GM18870 (cell line): ENCODE measurements at regions not wholly inside any gene's neighbourhood (a gene's known extent, or its start where the extent isn't known, plus 50 kb on each side); places are given as distances from the start of the nearest gene placed in this dataset.
"Not testable (repeated sequence)": the region's sequence is repeated elsewhere in the genome, so short reads cannot be mapped to it uniquely, and the experiment has no call there.

Experiments
- ATAC-seq: cut with Tn5 transposase; IDR thresholded peaks from one replicate; pipeline ENCODE4 v1.9.1; 2021; ENCODE audit warnings: moderate library complexity; ENCODE audit not compliant: unreplicated experiment

DNA sequence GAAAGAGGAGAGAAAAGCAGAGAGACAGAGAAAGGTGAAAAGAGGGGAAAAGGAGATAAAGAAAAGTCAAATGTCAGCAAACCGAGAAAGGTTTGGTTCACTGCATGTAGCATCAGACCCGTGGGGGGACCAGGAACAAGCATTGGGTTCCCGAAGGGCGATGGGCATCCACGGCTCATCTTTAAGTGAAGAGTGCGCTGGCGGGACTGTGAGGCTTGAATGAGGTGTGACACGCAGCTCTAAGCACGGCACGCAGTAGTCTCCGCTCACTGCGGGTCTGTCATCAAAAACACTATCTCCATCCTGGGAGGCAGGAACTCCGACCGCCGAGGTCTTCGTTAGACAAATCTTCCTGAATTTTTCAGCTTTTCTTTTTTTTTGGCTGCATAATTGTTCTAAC, 173.4 kb upstream of the PFKP start:
- no peak for ATAC-seq

DNA sequence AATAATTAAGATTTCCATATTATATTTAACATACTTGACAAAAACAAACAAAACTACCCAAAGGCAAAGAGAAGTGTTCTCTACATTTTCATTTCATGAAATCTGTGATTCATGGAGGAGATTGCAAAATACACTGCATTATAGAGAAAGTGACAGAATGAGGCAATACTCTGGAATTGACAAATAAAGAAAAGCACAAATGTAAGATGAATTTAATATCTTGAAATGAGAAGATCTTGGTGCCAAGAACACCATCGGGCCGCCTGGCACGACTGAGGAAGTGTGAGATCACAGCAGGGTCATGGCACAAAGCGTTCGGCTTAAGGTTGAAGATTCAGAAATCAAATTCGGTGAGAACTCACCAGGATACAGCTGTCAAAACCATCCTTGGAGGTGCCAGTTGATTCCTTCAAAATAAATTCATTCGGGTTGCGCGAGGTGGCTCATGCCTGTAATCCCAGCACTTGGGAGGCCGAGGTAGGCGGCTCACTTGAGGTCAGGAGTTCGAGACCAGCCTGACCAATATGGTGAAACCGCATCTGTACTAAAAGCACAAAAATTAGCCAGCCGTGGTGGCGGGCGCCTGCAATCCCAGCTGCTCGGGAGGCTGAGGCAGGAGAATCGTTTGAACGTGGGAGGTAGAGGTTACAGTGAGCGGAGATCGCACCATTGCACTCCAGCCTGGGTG, 174.0 kb upstream of the PFKP start:
- ATAC-seq = no peak

DNA sequence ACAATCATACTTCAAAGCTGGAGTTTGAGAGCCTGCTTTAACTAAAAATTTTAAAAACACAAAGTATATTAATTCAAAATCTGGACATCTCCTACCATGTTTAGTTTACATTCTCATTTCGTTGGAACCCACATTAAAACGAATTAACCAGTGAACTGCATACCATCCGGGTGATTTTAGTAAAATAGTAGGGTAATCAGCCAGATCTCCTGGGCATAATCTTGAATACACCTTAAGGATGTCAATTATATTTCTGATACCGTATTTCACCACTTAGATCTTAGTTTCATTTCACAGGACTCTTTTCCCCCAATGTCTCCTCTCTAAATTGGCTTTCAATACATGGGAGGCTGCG, 175.6 kb upstream of the PFKP start:
- no peak for ATAC-seq

DNA sequence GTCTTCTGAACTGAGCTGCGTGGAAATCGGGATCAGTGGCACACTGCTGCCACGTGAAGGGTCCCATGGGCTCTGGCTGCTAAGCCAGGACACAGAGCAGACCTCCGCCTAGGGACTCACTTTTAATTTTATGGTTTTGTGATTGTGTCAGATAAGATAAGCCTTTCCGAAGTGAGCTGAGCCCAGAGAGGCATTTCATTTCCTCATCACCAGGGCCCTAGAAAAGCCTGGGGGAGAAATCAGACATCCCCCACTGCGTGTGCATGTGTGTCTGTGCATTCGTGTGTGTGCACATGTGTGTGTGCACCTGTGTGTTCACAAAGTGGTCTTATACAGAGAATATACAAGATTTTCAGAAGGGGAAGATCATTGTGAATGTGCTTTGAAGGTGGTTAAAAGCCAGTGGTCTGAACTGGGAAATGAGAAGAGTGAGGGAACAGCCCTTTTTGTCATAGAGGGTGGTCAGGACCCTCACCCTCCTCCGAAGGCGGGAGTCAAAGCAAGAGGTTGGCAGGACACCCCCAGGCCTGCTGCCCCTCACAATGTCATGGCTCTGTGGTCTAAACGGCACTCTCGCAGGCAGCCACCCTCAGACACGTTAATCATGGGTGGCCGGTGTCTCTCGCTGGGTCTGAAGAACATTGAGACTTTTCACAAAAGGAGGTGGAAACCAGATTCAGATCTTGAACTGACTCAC, 176.1 kb upstream of the PFKP start:
- ATAC-seq = no peak

GRCh38 chr10:2890093-2890492, 177.3 kb upstream of the PFKP start:
- ATAC-seq = no peak

GRCh38 chr10:2888403-2889004, 178.8 kb upstream of the PFKP start:
- no peak for ATAC-seq

GRCh38 chr10:2887391-2888070, 179.8 kb upstream of the PFKP start:
- ATAC-seq = no peak

GRCh38 chr10:2886662-2887061, 180.7 kb upstream of the PFKP start:
- ATAC-seq = no peak

- no peak for ATAC-seq
These were observed 181.8 kb upstream of the PFKP start for GRCh38 chr10:2885288-2886278.

DNA sequence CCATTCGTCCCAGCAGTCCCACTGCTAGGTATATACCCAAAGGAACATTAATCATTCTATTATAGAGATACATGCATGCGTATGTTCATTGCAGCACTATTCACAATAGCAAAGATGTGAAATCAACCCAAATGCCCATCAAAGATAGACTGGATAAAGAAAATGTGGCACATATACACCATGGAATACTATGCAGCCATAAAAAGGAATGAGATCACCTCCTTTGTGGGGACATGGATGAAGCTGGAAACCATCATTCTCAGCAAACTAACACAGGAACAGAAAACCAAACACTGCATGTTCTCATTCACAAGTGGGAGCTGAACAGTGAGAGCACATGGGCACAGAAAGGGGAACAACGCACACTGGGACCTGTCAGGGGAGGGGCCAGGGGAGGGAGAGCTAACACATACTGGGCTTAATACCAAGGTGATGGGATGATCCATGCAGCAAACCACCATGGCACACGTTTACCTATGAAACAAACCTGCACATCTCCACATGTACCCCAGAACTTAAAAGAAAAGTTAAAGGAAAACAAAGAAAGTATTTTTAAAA, 183.3 kb upstream of the PFKP start:
- ATAC-seq = not testable (repeated sequence)

DNA sequence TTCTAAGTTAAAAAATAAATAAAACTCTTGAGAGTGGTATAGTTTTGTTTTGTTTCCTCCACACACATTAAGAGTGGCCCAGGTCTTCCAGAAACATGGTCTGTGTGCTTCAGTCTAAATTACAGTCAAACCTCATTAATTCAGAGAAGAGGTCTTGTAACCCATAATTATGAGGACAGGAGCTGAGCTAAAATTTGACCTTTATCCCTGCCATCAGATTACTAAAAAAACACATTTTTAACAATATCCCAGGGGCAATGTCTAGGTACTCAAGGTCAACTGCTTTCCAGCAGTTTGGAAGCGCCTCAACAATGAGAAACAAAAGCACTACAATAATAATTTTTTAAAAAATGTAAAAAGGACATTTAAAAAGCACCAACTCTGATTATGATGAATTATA, 184.1 kb upstream of the PFKP start:
- ATAC-seq = no peak

DNA sequence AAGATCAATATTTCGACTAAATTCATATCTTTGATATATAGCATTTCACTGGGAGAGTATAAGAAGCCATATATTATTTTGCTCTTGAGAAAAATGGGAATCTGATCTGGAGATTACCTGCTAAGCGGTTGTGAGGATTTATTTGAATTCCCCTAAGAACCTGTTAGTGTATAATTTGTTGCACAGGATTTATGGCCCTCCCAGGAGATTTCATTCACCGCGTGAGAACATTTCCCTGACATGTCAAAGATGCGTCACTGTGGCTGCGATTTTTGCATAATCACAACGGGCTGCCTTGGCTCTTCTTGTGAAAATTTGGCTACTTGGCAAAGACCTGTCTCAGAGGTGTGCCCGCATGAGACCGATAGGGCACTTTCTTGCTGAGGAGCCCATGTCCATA, 184.7 kb upstream of the PFKP start:
- no peak for ATAC-seq

GRCh38 chr10:2881720-2882620, 185.4 kb upstream of the PFKP start:
- ATAC-seq = no peak

DNA sequence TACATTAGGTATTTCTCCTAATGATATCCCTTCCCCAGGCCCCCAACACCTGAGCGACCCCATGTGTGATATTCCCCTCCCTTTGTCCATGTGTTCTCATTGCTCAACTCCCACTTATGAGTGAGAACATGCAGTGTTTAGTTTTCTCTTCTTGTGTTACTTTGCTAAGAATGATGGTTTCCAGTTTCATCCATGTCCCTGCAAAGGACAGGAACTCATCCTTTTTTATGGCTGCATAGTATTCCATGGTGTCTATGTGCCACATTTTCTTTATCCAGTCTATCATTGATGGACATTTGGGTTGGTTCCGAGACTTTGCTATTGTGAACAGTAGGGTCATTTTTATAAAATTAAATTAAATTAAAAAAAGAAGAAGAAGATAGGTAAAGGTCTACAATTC, 187.3 kb upstream of the PFKP start:
- not testable (repeated sequence) for ATAC-seq

DNA sequence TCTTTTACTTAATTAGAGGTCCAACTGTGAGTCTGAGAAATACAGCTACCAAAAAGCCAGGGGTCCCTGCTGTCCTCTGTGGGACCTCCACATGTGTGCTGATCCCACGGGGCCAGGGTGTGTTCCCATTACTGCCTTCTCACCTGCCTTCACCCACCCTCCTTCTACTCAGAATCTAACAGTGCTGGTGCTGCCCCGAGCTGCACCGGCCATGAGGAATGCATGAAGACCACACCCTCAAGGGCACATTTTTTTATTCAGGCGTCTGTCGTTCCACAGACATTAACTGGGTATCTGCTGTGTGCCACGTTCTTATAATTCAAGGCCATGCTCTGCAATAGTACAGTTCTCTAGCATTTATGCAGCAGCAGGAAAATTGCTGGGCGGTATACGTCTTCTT, 188.5 kb upstream of the PFKP start:
- ATAC-seq = no peak

GRCh38 chr10:2876032-2876431, 191.3 kb upstream of the PFKP start:
- no peak for ATAC-seq

DNA sequence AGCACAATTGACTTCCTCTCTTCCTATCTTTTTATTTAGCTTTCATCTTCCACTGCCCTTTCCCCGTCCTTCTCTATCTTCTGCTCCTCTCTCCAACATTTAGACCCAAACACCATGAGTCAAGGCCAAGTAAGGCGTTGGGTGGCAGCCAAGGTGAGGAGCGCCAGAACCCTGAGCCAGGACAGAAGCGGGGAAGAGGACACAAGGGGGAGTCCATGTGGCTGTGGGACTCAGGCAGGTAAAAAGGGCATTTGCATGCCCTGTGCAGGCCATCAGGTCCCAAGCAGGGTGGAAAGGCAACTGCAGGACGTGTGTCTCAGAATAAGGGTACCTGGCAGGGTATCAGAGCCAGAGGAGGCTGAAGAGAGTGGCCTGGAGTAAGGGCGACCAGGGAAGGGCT, 192.4 kb upstream of the PFKP start:
- ATAC-seq = no peak

GRCh38 chr10:2873769-2874168, 193.6 kb upstream of the PFKP start:
- no peak for ATAC-seq

DNA sequence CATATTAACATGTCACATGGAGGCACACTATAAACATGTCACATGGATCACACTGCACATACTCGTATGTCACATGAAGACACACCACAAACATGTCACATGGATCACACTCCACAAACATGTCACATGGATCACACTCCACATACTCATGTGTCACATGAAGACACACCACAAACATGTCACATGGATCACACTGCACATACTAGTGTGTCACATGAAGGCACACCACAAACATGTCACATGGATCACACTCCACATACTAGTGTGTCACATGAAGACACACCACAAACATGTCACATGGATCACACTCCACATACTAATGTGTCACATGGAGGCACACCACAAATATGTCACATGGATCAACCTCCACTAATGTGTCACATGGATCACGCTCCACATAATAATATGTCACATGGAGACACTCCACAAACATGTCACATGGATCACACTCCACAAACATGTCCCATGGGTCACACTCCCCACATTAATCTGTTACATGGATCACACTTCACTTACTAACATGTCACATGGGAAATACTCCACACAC, 195.6 kb upstream of the PFKP start:
- no peak for ATAC-seq
